Endothelial cell of umbilical vein (primary cell): ENCODE measurements at regions not wholly inside any gene's neighbourhood (a gene's known extent, or its start where the extent isn't known, plus 50 kb on each side); places are given as distances from the start of the nearest gene placed in this dataset.

ENCODE experiments used
- BruUV-seq: library from RNA; stranded (reverse); fragments of 400-500 nt; replicated peaks from 2 replicates; lab custom pipeline; 2021; lab: Mats Ljungman, UMichigan
- CTCF ChIA-PET: fragments of 300-600, 350-600 bp; sonication (Branson Sonifier 250); formaldehyde crosslinking; loops from one replicate; lab custom pipeline; 2021; ENCODE audit warnings: antibody characterized with exemption, inconsistent platforms; lab: Charles Lee
- POLR2A ChIA-PET: fragments of 300-600, 350-600 bp; sonication (Branson Sonifier 250); formaldehyde crosslinking; loops from one replicate; lab custom pipeline; 2021; ENCODE audit warnings: antibody characterized with exemption, inconsistent platforms; lab: Charles Lee
- DNase-seq: peaks from one replicate; pipeline ENCODE4 v3.0.0-alpha.2; 2011; ENCODE audit warnings: low read depth, low spot score
- FAIRE-seq: peaks from 2 replicates; lab custom pipeline; 2011; peaks lifted over from hg19 to GRCh38; lab: Jason Lieb, UNC
- H2AFZ ChIP-seq: 2 replicates; pipeline ENCODE4 v1.6.0; 2012; ENCODE audit warnings: low read depth, low read length, control low read depth, inconsistent platforms
- H3K27ac ChIP-seq: 2 replicates; pipeline ENCODE4 v1.5.1; 2011; ENCODE audit warnings: low read depth, mild to moderate bottlenecking, control low read depth, low read length, moderate library complexity; ENCODE audit not compliant: insufficient read depth
- H3K27me3 ChIP-seq, 2 experiments: 2 replicates each; pipeline versions ENCODE4 v1.6.0 to v1.6.1; 2011; ENCODE audit warnings: low read length in 2 of 2, mixed read lengths in 1 of 2; ENCODE audit not compliant: control insufficient read depth in 2 of 2, insufficient read depth in 2 of 2
- H3K36me3 ChIP-seq, 2 experiments: 2 replicates in 1 of 2; 3 replicates in 1 of 2; pipeline ENCODE4 v1.5.1; 2011; ENCODE audit warnings: low read length in 2 of 2, mild to moderate bottlenecking in 1 of 2, moderate library complexity in 1 of 2; ENCODE audit not compliant: control insufficient read depth in 2 of 2, insufficient read depth in 2 of 2; ENCODE audit errors: extremely low read depth in 1 of 2
- H3K4me1 ChIP-seq: 3 replicates; pipeline ENCODE4 v1.5.1; 2011; ENCODE audit warnings: mild to moderate bottlenecking, low read length; ENCODE audit not compliant: control insufficient read depth, insufficient read depth; ENCODE audit errors: extremely low read depth
- H3K4me2 ChIP-seq: 2 replicates; pipeline ENCODE4 v1.6.1; 2011; ENCODE audit warnings: low read length, control low read depth, mixed read lengths; ENCODE audit not compliant: insufficient read depth
- H3K4me3 ChIP-seq, 3 experiments: fragments of 200-600 bp in 1 of 3; sonication (generic), shearing (Covaris generic) in 1 of 3; replicated peaks in 1 of 3; 2 replicates each; pipeline ENCODE4 v1.5.1; 2011 to 2016; ENCODE audit warnings: control low read depth in 3 of 3, low read length in 3 of 3, mild to moderate bottlenecking in 2 of 3, inconsistent platforms in 1 of 3, low read depth in 1 of 3, moderate library complexity in 1 of 3; ENCODE audit not compliant: insufficient read depth in 1 of 3
- H3K79me2 ChIP-seq: 2 replicates; pipeline ENCODE4 v1.6.0; 2012; ENCODE audit warnings: low read length, inconsistent platforms; ENCODE audit not compliant: control insufficient read depth, insufficient read depth
- H3K9ac ChIP-seq: replicated peaks from 2 replicates; pipeline ENCODE3; 2011; ENCODE audit warnings: low read length, control low read depth; ENCODE audit not compliant: insufficient read depth; ENCODE audit errors: extremely low read depth
- H3K9me1 ChIP-seq: replicated peaks from 3 replicates; pipeline ENCODE4 v1.6.0; 2011; ENCODE audit warnings: mild to moderate bottlenecking, low read length; ENCODE audit not compliant: control insufficient read depth, insufficient read depth; ENCODE audit errors: extremely low read depth
- H3K9me3 ChIP-seq: replicated peaks from 2 replicates; pipeline ENCODE4 v1.5.1; 2012; ENCODE audit warnings: low read length, inconsistent platforms; ENCODE audit not compliant: control insufficient read depth, insufficient read depth
- H4K20me1 ChIP-seq: replicated peaks from 2 replicates; pipeline ENCODE3; 2011; ENCODE audit warnings: mild to moderate bottlenecking, low read length; ENCODE audit not compliant: control insufficient read depth, insufficient read depth; ENCODE audit errors: extremely low read depth
- CTCF ChIP-seq, 2 donors: IDR thresholded peaks; 1 replicate in 1 of 2; 2 replicates in 1 of 2; pipeline ENCODE4 v1.5.1; 2011; ENCODE audit warnings: low read length in 2 of 2, mild to moderate bottlenecking in 2 of 2, moderate library complexity in 2 of 2, control low read depth in 1 of 2, inconsistent platforms in 1 of 2, low read depth in 1 of 2; ENCODE audit not compliant: insufficient read depth in 1 of 2; ENCODE audit errors: extremely low read depth in 1 of 2
- EZH2 ChIP-seq: IDR thresholded peaks from 2 replicates; pipeline ENCODE4 v1.6.1; 2012; ENCODE audit warnings: borderline replicate concordance, low read depth, mild to moderate bottlenecking, moderate library complexity, low read length, inconsistent platforms; ENCODE audit not compliant: severe bottlenecking
- FOS ChIP-seq: IDR thresholded peaks from 2 replicates; pipeline ENCODE4 v1.6.1; 2011; ENCODE audit warnings: mild to moderate bottlenecking, low read length, moderate library complexity, borderline replicate concordance; ENCODE audit not compliant: insufficient read depth
- GATA2 ChIP-seq: IDR thresholded peaks from 2 replicates; pipeline ENCODE4 v1.7.0; 2011; ENCODE audit warnings: low read depth, mild to moderate bottlenecking, moderate library complexity, mixed read lengths, low read length; ENCODE audit not compliant: insufficient read length, insufficient read depth
- JUN ChIP-seq: IDR thresholded peaks from 2 replicates; pipeline ENCODE4 v1.6.1; 2011; ENCODE audit warnings: borderline replicate concordance, low read depth; ENCODE audit not compliant: insufficient read length, insufficient read depth
- MYC ChIP-seq: IDR thresholded peaks from one replicate; pipeline ENCODE4 v1.6.1; 2011; ENCODE audit warnings: mild to moderate bottlenecking, low read depth, low read length
- POLR2A ChIP-seq: IDR thresholded peaks from 2 replicates; pipeline ENCODE4 v1.6.1; 2012; ENCODE audit warnings: low read depth, mild to moderate bottlenecking, control low read depth, low read length
- POLR2AphosphoS5 ChIP-seq: IDR thresholded peaks from 2 replicates; pipeline ENCODE4 v1.6.1; 2012; ENCODE audit warnings: low read depth, mild to moderate bottlenecking, control low read depth, low read length, moderate library complexity; ENCODE audit not compliant: insufficient read depth
- dilution Hi-C: fragments of 300-500 bp; cut with MboI; formaldehyde crosslinking; loops from one replicate; pipeline ENCODE4 v1.15.0; 2019; ENCODE audit warnings: low sequenced_read_pairs; ENCODE audit not compliant: extremely low pct_ligation_motif_present
- intact Hi-C: fragments of 100-400 bp; cut with micrococcal nuclease; formaldehyde crosslinking; loops from one replicate; pipeline ENCODE4 v1.10.0; 2022
- TF ChIP-seq, protein P1 (sequence below): IDR thresholded peaks from 2 replicates; pipeline ENCODE4 v1.6.1; 2011; ENCODE audit not compliant: insufficient read depth, insufficient read length

GRCh38 chr1:99149952-99150351 lies 114.3 kb upstream of the PLPPR4 start:
- Histone ChIP-seq H3K9me3 (no peaks in the 10 kb centered on the region), H4K20me1 (no peaks in the 10 kb centered on the region), H3K9me1 (no peaks in the 10 kb centered on the region), H3K9ac (no peak overlapping the region), H3K79me2 (no peaks in the 10 kb centered on the region), H3K4me1 (no peaks in the 10 kb centered on the region), H3K27me3 (peaks cover 4 to 13% of the 10 kb centered on the region in 2 experiments), H3K27ac (no peak overlapping the region), H2AFZ (no peak overlapping the region), H3K4me2 (no peak overlapping the region), H3K4me3 (no peak overlapping the region), H3K36me3 (no peaks in the 10 kb centered on the region)
- TF ChIP-seq POLR2AphosphoS5: no peak
- TF ChIP-seq POLR2A: no peak
- no peak for TF ChIP-seq GATA2
- TF ChIP-seq MYC: no peak
- no peak for TF ChIP-seq CTCF (IDR thresholded peaks at IDR 0.05; ENCODE audit: extremely low read depth in 1 of 2, insufficient read depth in 1 of 2, low read depth in 1 of 2, low read length in 2 of 2)
- no peak for TF ChIP-seq JUN
- no peak for TF ChIP-seq FOS
- no peak for TF ChIP-seq EZH2
- no peak for DNase-seq
- no TSS peak for BruUV-seq
- intact Hi-C loops: no loop called here
- FAIRE-seq: no peak
- ChIA-PET CTCF (no interaction called here), POLR2A (no interaction called here)
- dilution Hi-C loops: no loop called here

- no peak for FAIRE-seq
- H2AFZ ChIP-seq: no peak overlapping the region
- DNase-seq: no peak
- dilution Hi-C loops (no loop called here), intact Hi-C loops (no loop called here)
- H3K4me2 ChIP-seq: no peak overlapping the region
- TF ChIP-seq, protein P1, sequence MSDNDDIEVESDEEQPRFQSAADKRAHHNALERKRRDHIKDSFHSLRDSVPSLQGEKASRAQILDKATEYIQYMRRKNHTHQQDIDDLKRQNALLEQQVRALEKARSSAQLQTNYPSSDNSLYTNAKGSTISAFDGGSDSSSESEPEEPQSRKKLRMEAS: no peak
- TF ChIP-seq POLR2AphosphoS5 (no peak), MYC (no peak), CTCF (IDR thresholded peaks at IDR 0.05; ENCODE audit: extremely low read depth in 1 of 2, insufficient read depth in 1 of 2, low read depth in 1 of 2, low read length in 2 of 2) (no peak), JUN (no peak), POLR2A (no peak), FOS (no peak), GATA2 (no peak), EZH2 (no peak)
- peaks cover 10 to 18% of the 10 kb centered on the region in 2 experiments for H3K27me3 ChIP-seq
- no peaks in the 10 kb centered on the region for H3K4me1 ChIP-seq
- no peak overlapping the region for H3K9ac ChIP-seq
- H4K20me1 ChIP-seq: no peaks in the 10 kb centered on the region
- H3K9me1 ChIP-seq: no peaks in the 10 kb centered on the region
- H3K27ac ChIP-seq: no peak overlapping the region
- H3K4me3 ChIP-seq: no peak overlapping the region
- CTCF ChIA-PET: no interaction called here
- no peaks in the 10 kb centered on the region for H3K36me3 ChIP-seq
- no peaks in the 10 kb centered on the region for H3K9me3 ChIP-seq
- no TSS peak for BruUV-seq
- POLR2A ChIA-PET: no interaction called here
- H3K79me2 ChIP-seq: no peaks in the 10 kb centered on the region
Observed at GRCh38 chr1:99152132-99152531, 112.2 kb upstream of the PLPPR4 start.
